NB4 (cell line): ENCODE measurements at regions not wholly inside any gene's neighbourhood (a gene's known extent, or its start where the extent isn't known, plus 50 kb on each side); places are given as distances from the start of the nearest gene placed in this dataset.

Source experiments
- MYC ChIP-seq: IDR thresholded peaks from 2 replicates; pipeline ENCODE4 v1.6.1; 2011; ENCODE audit warnings: low read depth, low read length
- POLR2A ChIP-seq: IDR thresholded peaks from 2 replicates; pipeline ENCODE4 v1.6.1; 2011; ENCODE audit warnings: mild to moderate bottlenecking; ENCODE audit not compliant: insufficient read length; ENCODE audit errors: extremely low read depth
- TF ChIP-seq, protein P1 (sequence below): IDR thresholded peaks from one replicate; pipeline ENCODE4 v1.5.1; 2012; ENCODE audit warnings: low read depth, low read length

DNA sequence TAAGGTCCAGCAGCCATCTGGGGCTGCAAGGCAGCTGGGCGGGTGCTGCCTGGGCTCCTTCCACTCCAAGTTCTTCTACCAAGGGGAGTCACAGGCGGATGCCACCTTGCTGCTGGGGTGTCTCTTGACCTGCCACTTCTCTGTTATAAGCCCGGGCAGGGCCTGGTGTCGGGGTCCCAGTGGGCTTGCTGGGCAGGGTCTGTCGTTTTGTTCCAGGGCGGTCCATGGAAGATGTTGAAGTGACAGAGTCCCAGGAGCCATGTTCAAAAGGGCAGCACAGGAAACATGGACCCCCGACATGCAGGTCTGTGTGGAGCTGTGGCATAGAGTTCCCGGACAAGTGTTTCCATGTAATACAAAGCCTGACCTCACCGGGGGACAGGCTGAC, 91.1 kb downstream of the TNFRSF13B start:
- TF ChIP-seq, protein P1, sequence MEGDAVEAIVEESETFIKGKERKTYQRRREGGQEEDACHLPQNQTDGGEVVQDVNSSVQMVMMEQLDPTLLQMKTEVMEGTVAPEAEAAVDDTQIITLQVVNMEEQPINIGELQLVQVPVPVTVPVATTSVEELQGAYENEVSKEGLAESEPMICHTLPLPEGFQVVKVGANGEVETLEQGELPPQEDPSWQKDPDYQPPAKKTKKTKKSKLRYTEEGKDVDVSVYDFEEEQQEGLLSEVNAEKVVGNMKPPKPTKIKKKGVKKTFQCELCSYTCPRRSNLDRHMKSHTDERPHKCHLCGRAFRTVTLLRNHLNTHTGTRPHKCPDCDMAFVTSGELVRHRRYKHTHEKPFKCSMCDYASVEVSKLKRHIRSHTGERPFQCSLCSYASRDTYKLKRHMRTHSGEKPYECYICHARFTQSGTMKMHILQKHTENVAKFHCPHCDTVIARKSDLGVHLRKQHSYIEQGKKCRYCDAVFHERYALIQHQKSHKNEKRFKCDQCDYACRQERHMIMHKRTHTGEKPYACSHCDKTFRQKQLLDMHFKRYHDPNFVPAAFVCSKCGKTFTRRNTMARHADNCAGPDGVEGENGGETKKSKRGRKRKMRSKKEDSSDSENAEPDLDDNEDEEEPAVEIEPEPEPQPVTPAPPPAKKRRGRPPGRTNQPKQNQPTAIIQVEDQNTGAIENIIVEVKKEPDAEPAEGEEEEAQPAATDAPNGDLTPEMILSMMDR, result no peak
- no peak for TF ChIP-seq POLR2A
- TF ChIP-seq MYC, result no peak
